ENCODE measurements at regions not wholly inside any gene's neighbourhood (a gene's known extent, or its start where the extent isn't known, plus 50 kb on each side); places are given as distances from the start of the nearest gene placed in this dataset.

GRCh38 chr12:58270966-58271705 lies 329.8 kb downstream of the ATP23 start:
- DNase-seq = no peak

- no peak for DNase-seq
These were observed 331.1 kb downstream of the ATP23 start for GRCh38 chr12:58272461-58272860.

GRCh38 chr12:58277231-58277630 lies 335.9 kb downstream of the ATP23 start:
- no peak for DNase-seq

- DNase-seq = no peak
These were observed 342.2 kb downstream of the ATP23 start for GRCh38 chr12:58283553-58283952.

GRCh38 chr12:58285551-58285950 lies 344.2 kb downstream of the ATP23 start:
- DNase-seq = no peak

- no peak for DNase-seq
These were observed 345.0 kb downstream of the ATP23 start for GRCh38 chr12:58286353-58286752.

- DNase-seq = no peak
These were observed 346.8 kb downstream of the ATP23 start for GRCh38 chr12:58288190-58288589.

- no peak for DNase-seq
These were observed 349.7 kb downstream of the ATP23 start for GRCh38 chr12:58291106-58291505.

- no peak for DNase-seq
These were observed 352.1 kb downstream of the ATP23 start for GRCh38 chr12:58293308-58293982.

- DNase-seq = no peak
These were observed 353.9 kb downstream of the ATP23 start for GRCh38 chr12:58295268-58295667.

- DNase-seq = no peak
These were observed 355.5 kb downstream of the ATP23 start for GRCh38 chr12:58296863-58297262.

GRCh38 chr12:58298803-58299202 lies 357.4 kb downstream of the ATP23 start:
- no peak for DNase-seq

GRCh38 chr12:58299371-58299770 lies 358.0 kb downstream of the ATP23 start:
- DNase-seq = no peak

GRCh38 chr12:58301038-58301729 lies 359.8 kb downstream of the ATP23 start:
- no peak for DNase-seq

- DNase-seq = no peak
These were observed 360.4 kb downstream of the ATP23 start for GRCh38 chr12:58301730-58302122.

GRCh38 chr12:58302487-58303011 lies 361.2 kb downstream of the ATP23 start:
- no peak for DNase-seq

- DNase-seq = no peak
These were observed 365.1 kb downstream of the ATP23 start for GRCh38 chr12:58306266-58307000.

- no peak for DNase-seq
These were observed 368.4 kb downstream of the ATP23 start for GRCh38 chr12:58309806-58310205.

GRCh38 chr12:58310368-58310767 lies 369.0 kb downstream of the ATP23 start:
- DNase-seq = no peak

- no peak for DNase-seq
These were observed 369.6 kb downstream of the ATP23 start for GRCh38 chr12:58310809-58311622.

GRCh38 chr12:58313091-58313855 lies 371.9 kb downstream of the ATP23 start:
- no peak for DNase-seq
